ENCODE measurements at regions not wholly inside any gene's neighbourhood (a gene's known extent, or its start where the extent isn't known, plus 50 kb on each side); places are given as distances from the start of the nearest gene placed in this dataset.

DNA sequence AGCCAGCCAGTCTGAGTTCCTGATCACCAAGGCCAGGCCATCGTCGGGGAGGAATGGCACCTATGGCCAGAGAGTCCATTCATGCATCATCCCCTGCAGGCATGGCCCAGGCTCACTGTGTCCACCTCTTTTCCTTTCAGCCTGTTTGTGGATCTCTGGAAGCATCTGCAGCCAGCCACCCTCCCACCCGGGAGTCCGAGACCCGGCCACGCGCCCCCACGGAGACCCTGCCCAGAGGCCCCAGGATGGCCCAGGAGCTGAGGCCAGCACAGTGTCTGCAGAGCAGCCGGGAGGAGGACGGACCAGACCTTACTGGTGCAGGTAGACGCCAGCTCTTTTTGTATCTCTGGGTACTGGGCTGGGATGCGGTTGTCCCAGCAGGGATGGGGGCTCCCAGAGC, 245.1 kb upstream of the CIBAR2 start:
- TF ChIP-seq, protein P1, sequence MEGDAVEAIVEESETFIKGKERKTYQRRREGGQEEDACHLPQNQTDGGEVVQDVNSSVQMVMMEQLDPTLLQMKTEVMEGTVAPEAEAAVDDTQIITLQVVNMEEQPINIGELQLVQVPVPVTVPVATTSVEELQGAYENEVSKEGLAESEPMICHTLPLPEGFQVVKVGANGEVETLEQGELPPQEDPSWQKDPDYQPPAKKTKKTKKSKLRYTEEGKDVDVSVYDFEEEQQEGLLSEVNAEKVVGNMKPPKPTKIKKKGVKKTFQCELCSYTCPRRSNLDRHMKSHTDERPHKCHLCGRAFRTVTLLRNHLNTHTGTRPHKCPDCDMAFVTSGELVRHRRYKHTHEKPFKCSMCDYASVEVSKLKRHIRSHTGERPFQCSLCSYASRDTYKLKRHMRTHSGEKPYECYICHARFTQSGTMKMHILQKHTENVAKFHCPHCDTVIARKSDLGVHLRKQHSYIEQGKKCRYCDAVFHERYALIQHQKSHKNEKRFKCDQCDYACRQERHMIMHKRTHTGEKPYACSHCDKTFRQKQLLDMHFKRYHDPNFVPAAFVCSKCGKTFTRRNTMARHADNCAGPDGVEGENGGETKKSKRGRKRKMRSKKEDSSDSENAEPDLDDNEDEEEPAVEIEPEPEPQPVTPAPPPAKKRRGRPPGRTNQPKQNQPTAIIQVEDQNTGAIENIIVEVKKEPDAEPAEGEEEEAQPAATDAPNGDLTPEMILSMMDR (conservative IDR thresholded peaks at IDR 0.05), result no peak
- TF ChIP-seq EZH2 (IDR thresholded peaks at IDR 0.05; ENCODE audit: low read depth), result no peak
- DNase-seq, result no peak
- H4K20me1 ChIP-seq (ENCODE audit: insufficient read depth), result no peaks in the 10 kb centered on the region

DNA sequence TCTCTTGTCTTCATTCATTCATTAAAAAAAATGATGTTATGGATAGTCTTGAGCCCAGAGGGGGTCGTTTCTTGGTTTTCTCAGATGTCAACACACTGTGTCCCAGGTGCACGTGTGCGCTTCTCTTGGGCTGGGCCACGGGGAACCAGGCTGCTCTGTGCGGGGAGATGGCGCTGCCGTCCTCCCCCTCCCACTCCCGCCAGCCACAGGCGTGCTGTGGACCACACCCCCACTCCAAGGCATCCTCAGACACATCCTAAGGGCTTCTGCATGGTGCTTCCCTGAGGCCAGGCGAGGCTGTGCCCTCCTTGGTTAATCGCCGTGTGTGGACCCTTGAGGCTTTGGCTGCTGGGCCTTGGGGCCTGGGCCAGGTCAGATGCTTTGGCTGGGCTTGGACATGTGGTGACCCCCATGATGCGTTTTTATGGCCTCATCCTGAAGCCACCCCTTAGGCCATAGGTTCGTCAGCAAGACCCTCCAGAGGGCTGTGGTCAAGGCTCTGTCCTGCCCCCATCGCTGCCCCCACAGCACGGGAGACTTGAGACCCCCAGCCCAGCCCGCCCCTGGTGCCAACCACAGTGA, 245.7 kb upstream of the CIBAR2 start:
- H4K20me1 ChIP-seq (ENCODE audit: insufficient read depth), result no peaks in the 10 kb centered on the region
- no peak overlapping the region for H2AFZ ChIP-seq
- POLR2A ChIA-PET (ENCODE audit: unreplicated experiment), result no interaction called here

More for the DNA sequence above, 245.1 kb upstream of the CIBAR2 start:
- Histone ChIP-seq H3K27ac (no peak overlapping the region), H3K9me2 (ENCODE audit: insufficient read depth) (no peaks in the 10 kb centered on the region), H3F3A (ENCODE audit: insufficient read depth, low read depth) (peaks cover 36% of the 10 kb centered on the region), H3K9me3 (ENCODE audit: insufficient read depth, low read depth) (no peaks in the 10 kb centered on the region), H3K4me2 (no peak overlapping the region), H3K79me2 (ENCODE audit: low read depth) (no peaks in the 10 kb centered on the region), H3K36me3 (ENCODE audit: low read depth) (no peaks in the 10 kb centered on the region), H3K27me3 (ENCODE audit: insufficient read depth, low read depth) (no peaks in the 10 kb centered on the region), H2AFZ (no peak overlapping the region), H3K4me1 (replicated peaks; ENCODE audit: insufficient read depth) (peaks cover 44% of the 10 kb centered on the region), H3K4me3 (no peak overlapping the region)
- CTCF ChIA-PET, result no interaction called here
- BruUV-seq (replicated peaks), result no TSS peak
- intact Hi-C loops (cut with micrococcal nuclease; ENCODE audit: unreplicated experiment), result loop anchor here (10.0 kb wide), 1 partner anchor 387 kb away; no protein-coding TSS in a partner anchor
- POLR2A ChIA-PET (ENCODE audit: unreplicated experiment), result no interaction called here

DNA sequence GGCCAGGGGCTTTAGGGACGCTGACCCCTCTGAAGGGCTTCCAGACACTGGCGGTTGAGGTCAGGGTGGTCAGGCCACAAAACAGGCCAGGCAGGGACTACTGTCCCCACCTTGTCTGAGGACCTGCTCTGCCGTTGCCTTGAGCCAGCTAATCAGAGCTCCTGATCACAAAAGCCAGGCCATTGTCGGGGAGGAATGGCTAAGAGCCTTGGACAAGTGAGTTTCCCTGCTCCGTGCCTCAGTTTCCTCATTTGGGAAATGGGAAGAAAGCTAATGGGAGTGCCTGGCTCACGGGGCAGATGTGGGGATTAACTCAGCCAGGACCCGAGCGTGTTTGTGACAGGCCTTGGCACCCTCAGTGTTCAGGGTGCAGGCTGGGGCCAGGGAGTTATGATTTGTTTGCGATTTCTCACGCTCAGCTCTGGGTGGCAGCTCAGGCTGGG, 246.5 kb upstream of the CIBAR2 start:
- Histone ChIP-seq H3F3A (ENCODE audit: insufficient read depth, low read depth) (peaks cover 26% of the 10 kb centered on the region), H3K27me3 (ENCODE audit: insufficient read depth, low read depth) (no peaks in the 10 kb centered on the region), H2AFZ (no peak overlapping the region), H3K79me2 (ENCODE audit: low read depth) (no peaks in the 10 kb centered on the region), H3K4me3 (no peak overlapping the region), H4K20me1 (ENCODE audit: insufficient read depth) (no peaks in the 10 kb centered on the region), H3K9me2 (ENCODE audit: insufficient read depth) (no peaks in the 10 kb centered on the region), H3K36me3 (ENCODE audit: low read depth) (no peaks in the 10 kb centered on the region), H3K4me1 (replicated peaks; ENCODE audit: insufficient read depth) (peaks cover 30% of the 10 kb centered on the region), H3K9me3 (ENCODE audit: insufficient read depth, low read depth) (no peaks in the 10 kb centered on the region), H3K4me2 (no peak overlapping the region), H3K27ac (no peak overlapping the region)
- BruUV-seq (replicated peaks), result no TSS peak
- intact Hi-C loops (cut with micrococcal nuclease; ENCODE audit: unreplicated experiment), result loop anchor here (10.0 kb wide), 1 partner anchor 386 kb away; no protein-coding TSS in a partner anchor
- ChIA-PET POLR2A (ENCODE audit: unreplicated experiment) (no interaction called here), CTCF (interaction anchor here (0.9 kb wide), 1 partner anchor 11 kb away, joined by 5 read pairs; no protein-coding TSS in a partner anchor)
- no peak for DNase-seq
- TF ChIP-seq, protein P1 (conservative IDR thresholded peaks at IDR 0.05), result no peak
- no peak for TF ChIP-seq EZH2 (IDR thresholded peaks at IDR 0.05; ENCODE audit: low read depth)

More for the DNA sequence above, 245.7 kb upstream of the CIBAR2 start:
- H3K4me2 ChIP-seq, result no peak overlapping the region
- DNase-seq, result no peak
- H3K9me2 ChIP-seq (ENCODE audit: insufficient read depth), result no peaks in the 10 kb centered on the region
- intact Hi-C loops (cut with micrococcal nuclease; ENCODE audit: unreplicated experiment), result loop anchor here (10.0 kb wide), 1 partner anchor 387 kb away; no protein-coding TSS in a partner anchor
- no TSS peak for BruUV-seq (replicated peaks)
- TF ChIP-seq EZH2 (IDR thresholded peaks at IDR 0.05; ENCODE audit: low read depth), result no peak
- TF ChIP-seq, protein P1 (conservative IDR thresholded peaks at IDR 0.05), result no peak
- no peaks in the 10 kb centered on the region for H3K9me3 ChIP-seq (ENCODE audit: insufficient read depth, low read depth)
- H3K36me3 ChIP-seq (ENCODE audit: low read depth), result no peaks in the 10 kb centered on the region
- peaks cover 33% of the 10 kb centered on the region for H3F3A ChIP-seq (ENCODE audit: insufficient read depth, low read depth)
- no peak overlapping the region for H3K4me3 ChIP-seq
- H3K4me1 ChIP-seq (replicated peaks; ENCODE audit: insufficient read depth), result peaks cover 37% of the 10 kb centered on the region
- H3K27ac ChIP-seq, result no peak overlapping the region
- no peaks in the 10 kb centered on the region for H3K27me3 ChIP-seq (ENCODE audit: insufficient read depth, low read depth)
- CTCF ChIA-PET, result no interaction called here
- no peaks in the 10 kb centered on the region for H3K79me2 ChIP-seq (ENCODE audit: low read depth)

Measured in PC-9 (cell line).